GM23338 (cell line): ENCODE measurements at regions not wholly inside any gene's neighbourhood (a gene's known extent, or its start where the extent isn't known, plus 50 kb on each side); places are given as distances from the start of the nearest gene placed in this dataset.

Source experiments
- ATAC-seq: fragments of 200-7000 bp; cut with Tn5 transposase; 3 replicates; pipeline ENCODE4 v1.9.1; 2020
- DNase-seq: peaks from one replicate; pipeline ENCODE4 v3.0.0-alpha.2; 2015; ENCODE audit warnings: low spot score
- H2AFZ ChIP-seq: fragments of 200-600 bp; sonication (generic); 2 replicates; pipeline ENCODE4 v1.8.0; 2016; ENCODE audit warnings: antibody characterized with exemption, mild to moderate bottlenecking, moderate library complexity
- H3F3A ChIP-seq: fragments of 200-600 bp; sonication (generic); replicated peaks from 2 replicates; pipeline ENCODE4 v1.8.0; 2017; ENCODE audit warnings: antibody characterized with exemption, mixed run types, low read depth
- H3K27ac ChIP-seq: fragments of 200-600 bp; sonication (generic); 2 replicates; pipeline ENCODE4 v1.6.1; 2016; ENCODE audit warnings: low read depth
- H3K27me3 ChIP-seq: fragments of 200-600 bp; sonication (generic); 2 replicates; pipeline ENCODE4 v1.8.0; 2016; ENCODE audit warnings: mild to moderate bottlenecking, mixed run types, moderate library complexity; ENCODE audit not compliant: insufficient read depth
- H3K36me3 ChIP-seq: fragments of 200-600 bp; sonication (generic); 2 replicates; pipeline ENCODE4 v1.8.0; 2016; ENCODE audit warnings: mild to moderate bottlenecking; ENCODE audit not compliant: insufficient read depth
- H3K4me1 ChIP-seq: fragments of 200-600 bp; sonication (generic); 2 replicates; pipeline ENCODE4 v1.8.0; 2016; ENCODE audit warnings: mild to moderate bottlenecking, moderate library complexity; ENCODE audit not compliant: insufficient read depth
- H3K4me2 ChIP-seq: fragments of 200-600 bp; sonication (generic); 2 replicates; pipeline ENCODE4 v1.7.1; 2017; ENCODE audit warnings: mixed run types
- H3K4me3 ChIP-seq: fragments of 200-600 bp; sonication (generic); 2 replicates; pipeline ENCODE4 v1.6.1; 2016; ENCODE audit warnings: mixed run types
- H3K79me2 ChIP-seq: fragments of 200-600 bp; sonication (generic); replicated peaks from 2 replicates; pipeline ENCODE4 v1.8.0; 2017; ENCODE audit warnings: mild to moderate bottlenecking; ENCODE audit not compliant: insufficient read depth
- H3K9me2 ChIP-seq: fragments of 200-600 bp; sonication (generic); 2 replicates; pipeline ENCODE4 v1.8.0; 2017; ENCODE audit not compliant: insufficient read depth
- H4K20me1 ChIP-seq: fragments of 200-600 bp; sonication (generic); replicated peaks from 2 replicates; pipeline ENCODE4 v1.8.0; 2017; ENCODE audit warnings: mild to moderate bottlenecking; ENCODE audit not compliant: insufficient read depth
- H3K27ac Mint-ChIP-seq: 2 replicates; pipeline ENCODE4 v1.8.0; 2020; ENCODE audit warnings: inconsistent platforms, mild to moderate bottlenecking, moderate library complexity, mixed read lengths
- H3K27me3 Mint-ChIP-seq: 3 replicates; pipeline ENCODE4 v1.8.0; 2022; ENCODE audit warnings: low read depth, mild to moderate bottlenecking, moderate library complexity, mixed read lengths, inconsistent platforms; ENCODE audit not compliant: insufficient read depth, poor library complexity
- H3K36me3 Mint-ChIP-seq: 3 replicates; pipeline ENCODE4 v1.8.0; 2021; ENCODE audit warnings: low read depth, mild to moderate bottlenecking, inconsistent platforms, moderate library complexity, mixed read lengths
- H3K4me1 Mint-ChIP-seq: 3 replicates; pipeline ENCODE4 v1.8.0; 2020; ENCODE audit warnings: mild to moderate bottlenecking, inconsistent platforms, mixed read lengths
- H3K4me3 Mint-ChIP-seq: 3 replicates; pipeline ENCODE4 v1.8.0; 2021; ENCODE audit warnings: moderate library complexity, mild to moderate bottlenecking, inconsistent platforms, mixed read lengths
- H3K9me3 Mint-ChIP-seq: 3 replicates; pipeline ENCODE4 v1.8.0; 2020; ENCODE audit warnings: moderate library complexity, mild to moderate bottlenecking, inconsistent platforms, mixed read lengths
- CREB1 ChIP-seq: fragments of 250-450 bp; sonication (Bioruptor Pico); IDR thresholded peaks from 2 replicates; pipeline ENCODE4 v1.5.0; 2020; ENCODE audit warnings: low read depth, mild to moderate bottlenecking, moderate library complexity
- CTCF ChIP-seq, 2 experiments: fragments of 200-600 bp in 1 of 2; sonication (generic) in 1 of 2; conservative IDR thresholded peaks; 2 replicates each; pipeline versions ENCODE4 v1.5.1 to v1.6.1; 2016 to 2017; ENCODE audit warnings: antibody characterized with exemption in 2 of 2, low read depth in 2 of 2, mild to moderate bottlenecking in 2 of 2, moderate library complexity in 1 of 2
- ETS1 ChIP-seq: IDR thresholded peaks from 2 replicates; pipeline ENCODE4 v1.6.1; 2016; ENCODE audit warnings: antibody characterized with exemption
- EZH2 ChIP-seq: fragments of 200-600 bp; sonication (generic); IDR thresholded peaks from one replicate; pipeline ENCODE4 v1.8.0; 2017; ENCODE audit warnings: antibody characterized with exemption, mild to moderate bottlenecking, low read depth; ENCODE audit not compliant: unreplicated experiment
- EZH2phosphoT487 ChIP-seq: fragments of 200-600 bp; sonication (generic); IDR thresholded peaks from one replicate; pipeline ENCODE4 v1.8.1; 2018; ENCODE audit warnings: antibody characterized with exemption; ENCODE audit not compliant: unreplicated experiment
- JUNB ChIP-seq: IDR thresholded peaks from one replicate; pipeline ENCODE4 v1.6.1; 2016; ENCODE audit warnings: antibody characterized with exemption; ENCODE audit not compliant: unreplicated experiment
- NANOG ChIP-seq: IDR thresholded peaks from 2 replicates; pipeline ENCODE4 v1.6.1; 2016; ENCODE audit warnings: antibody characterized with exemption, borderline replicate concordance
- POLR2AphosphoS5 ChIP-seq: IDR thresholded peaks from 2 replicates; pipeline ENCODE4 v1.6.1; 2016; ENCODE audit warnings: antibody characterized with exemption, low read depth
- REST ChIP-seq: IDR thresholded peaks from one replicate; pipeline ENCODE4 v1.6.1; 2018; ENCODE audit warnings: antibody characterized with exemption; ENCODE audit not compliant: unreplicated experiment
- STAT1 ChIP-seq: IDR thresholded peaks from one replicate; pipeline ENCODE4 v1.6.1; 2016; ENCODE audit warnings: antibody characterized with exemption; ENCODE audit not compliant: unreplicated experiment
- ZNF114 ChIP-seq: fragments of 250-450 bp; sonication (Bioruptor Pico); IDR thresholded peaks from 2 replicates; pipeline ENCODE4 v1.5.0; 2020; ENCODE audit warnings: mild to moderate bottlenecking, moderate library complexity
- ZNF331 ChIP-seq: fragments of 250-450 bp; sonication (Bioruptor Pico); IDR thresholded peaks from 2 replicates; pipeline ENCODE4 v1.5.0; 2020; ENCODE audit warnings: low read depth, mild to moderate bottlenecking, moderate library complexity
- ZNF462 ChIP-seq: fragments of 250-450 bp; sonication (Bioruptor Pico); IDR thresholded peaks from 2 replicates; pipeline ENCODE4 v1.5.0; 2020; ENCODE audit warnings: mild to moderate bottlenecking, moderate library complexity

GRCh38 chr1:79847700-79848099, 841.2 kb upstream of the ADGRL4 start:
- H3K27ac Mint-ChIP-seq: no peak overlapping the region
- Histone ChIP-seq H3K4me3 (no peak overlapping the region), H3F3A (no peaks in the 10 kb centered on the region), H3K4me1 (no peaks in the 10 kb centered on the region), H3K27ac (no peak overlapping the region), H3K9me2 (no peaks in the 10 kb centered on the region), H3K79me2 (no peaks in the 10 kb centered on the region), H4K20me1 (no peaks in the 10 kb centered on the region), H3K36me3 (no peaks in the 10 kb centered on the region), H3K27me3 (no peaks in the 10 kb centered on the region), H3K4me2 (no peak overlapping the region), H2AFZ (peak overlapping the region; percentile 40; the same call in 1 of the 2 replicates)
- no peaks in the 10 kb centered on the region for H3K9me3 Mint-ChIP-seq
- TF ChIP-seq POLR2AphosphoS5 (no peak), JUNB (no peak), CTCF (conservative IDR thresholded peaks at IDR 0.05; ENCODE audit: low read depth in 2 of 2) (no peak), EZH2phosphoT487 (no peak), CREB1 (CRISPR knock-in tag) (no peak), ETS1 (no peak), EZH2 (no peak), ZNF462 (CRISPR knock-in tag) (no peak), REST (no peak), NANOG (no peak), STAT1 (no peak), ZNF331 (no peak), ZNF114 (no peak)
- no peak overlapping the region for H3K4me3 Mint-ChIP-seq
- no peaks in the 10 kb centered on the region for H3K4me1 Mint-ChIP-seq
- no peaks in the 10 kb centered on the region for H3K36me3 Mint-ChIP-seq
- ATAC-seq (peak; percentile 45; the same call in 2 of the 3 replicates), DNase-seq (no peak)
- peaks cover 2% of the 10 kb centered on the region for H3K27me3 Mint-ChIP-seq
